MCF 10A (cell line): ENCODE measurements at regions not wholly inside any gene's neighbourhood (a gene's known extent, or its start where the extent isn't known, plus 50 kb on each side); places are given as distances from the start of the nearest gene placed in this dataset.

Experiments
- BruUV-seq: library from RNA; stranded (reverse); fragments of 400-500 nt; replicated peaks from 2 replicates; lab custom pipeline; 2021; lab: Mats Ljungman, UMichigan
- CTCF ChIA-PET: fragments of 300-600 bp; sonication (Branson Sonifier 250); formaldehyde crosslinking; extraction: SDS; loops from one replicate; lab custom pipeline; 2021; ENCODE audit warnings: antibody characterized with exemption, inconsistent platforms; lab: Yijun Ruan, JAX
- POLR2A ChIA-PET: fragments of 300-600, 350-650 bp; sonication (Branson Sonifier 250); formaldehyde crosslinking; extraction: SDS; loops from one replicate; lab custom pipeline; 2020; ENCODE audit warnings: antibody characterized with exemption, inconsistent platforms; lab: Yijun Ruan, JAX
- DNase-seq: peaks from one replicate; pipeline ENCODE4 v3.0.0-alpha.2; 2018; ENCODE audit not compliant: unreplicated experiment
- H3K27ac Mint-ChIP-seq: one replicate; pipeline ENCODE4 v1.8.0; 2022; ENCODE audit warnings: mild to moderate bottlenecking, low read depth, mixed read lengths; ENCODE audit not compliant: unreplicated experiment
- H3K27me3 Mint-ChIP-seq: one replicate; pipeline ENCODE4 v1.8.0; 2022; ENCODE audit warnings: mixed read lengths; ENCODE audit not compliant: insufficient read depth, unreplicated experiment
- H3K36me3 Mint-ChIP-seq: one replicate; pipeline ENCODE4 v1.8.0; 2022; ENCODE audit warnings: mild to moderate bottlenecking, moderate library complexity, mixed read lengths; ENCODE audit not compliant: insufficient read depth, unreplicated experiment
- H3K4me1 Mint-ChIP-seq: one replicate; pipeline ENCODE4 v1.8.0; 2022; ENCODE audit warnings: mixed read lengths; ENCODE audit not compliant: insufficient read depth, unreplicated experiment
- H3K4me3 Mint-ChIP-seq: one replicate; pipeline ENCODE4 v1.8.0; 2022; ENCODE audit warnings: mild to moderate bottlenecking, moderate library complexity, mixed read lengths; ENCODE audit not compliant: unreplicated experiment
- H3K9me3 Mint-ChIP-seq: one replicate; pipeline ENCODE4 v1.8.0; 2022; ENCODE audit warnings: mixed read lengths; ENCODE audit not compliant: unreplicated experiment
- intact Hi-C: fragments of 100-400 bp; cut with micrococcal nuclease; formaldehyde crosslinking; loops from 2 replicates; pipeline ENCODE4 v1.14.1; 2022
- TF ChIP-seq, protein P1 (sequence below): fragments of 200-600 bp; IDR thresholded peaks from one replicate; pipeline ENCODE4 v1.8.0; 2022; ENCODE audit warnings: antibody characterized with exemption, mild to moderate bottlenecking; ENCODE audit not compliant: unreplicated experiment

DNA sequence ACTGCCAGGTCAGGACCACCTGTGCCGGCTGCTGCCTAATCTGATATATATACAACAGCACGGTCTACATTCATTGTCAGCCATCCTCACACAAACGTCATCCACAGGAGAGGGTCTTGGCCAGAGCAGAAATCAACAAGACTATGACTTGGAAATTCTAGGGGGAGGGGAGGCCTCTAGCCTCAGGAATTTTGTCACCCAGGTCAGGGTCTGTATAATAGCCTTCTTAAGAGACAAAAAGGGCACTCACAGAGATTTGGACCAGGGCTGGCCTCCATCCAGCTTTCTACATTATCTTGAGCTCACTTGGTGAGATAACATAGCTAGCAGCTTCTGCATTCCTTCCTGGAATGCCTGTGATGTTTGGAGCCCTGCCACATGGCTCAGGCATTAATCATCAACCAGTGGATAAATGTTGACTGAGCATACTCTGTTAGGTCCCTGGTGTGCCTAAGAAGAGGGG, 50.4 kb upstream of the CTIF start:
- TF ChIP-seq, protein P1, sequence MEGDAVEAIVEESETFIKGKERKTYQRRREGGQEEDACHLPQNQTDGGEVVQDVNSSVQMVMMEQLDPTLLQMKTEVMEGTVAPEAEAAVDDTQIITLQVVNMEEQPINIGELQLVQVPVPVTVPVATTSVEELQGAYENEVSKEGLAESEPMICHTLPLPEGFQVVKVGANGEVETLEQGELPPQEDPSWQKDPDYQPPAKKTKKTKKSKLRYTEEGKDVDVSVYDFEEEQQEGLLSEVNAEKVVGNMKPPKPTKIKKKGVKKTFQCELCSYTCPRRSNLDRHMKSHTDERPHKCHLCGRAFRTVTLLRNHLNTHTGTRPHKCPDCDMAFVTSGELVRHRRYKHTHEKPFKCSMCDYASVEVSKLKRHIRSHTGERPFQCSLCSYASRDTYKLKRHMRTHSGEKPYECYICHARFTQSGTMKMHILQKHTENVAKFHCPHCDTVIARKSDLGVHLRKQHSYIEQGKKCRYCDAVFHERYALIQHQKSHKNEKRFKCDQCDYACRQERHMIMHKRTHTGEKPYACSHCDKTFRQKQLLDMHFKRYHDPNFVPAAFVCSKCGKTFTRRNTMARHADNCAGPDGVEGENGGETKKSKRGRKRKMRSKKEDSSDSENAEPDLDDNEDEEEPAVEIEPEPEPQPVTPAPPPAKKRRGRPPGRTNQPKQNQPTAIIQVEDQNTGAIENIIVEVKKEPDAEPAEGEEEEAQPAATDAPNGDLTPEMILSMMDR, result no peak
- BruUV-seq, result no TSS peak
- Mint-ChIP-seq H3K9me3 (no peaks in the 10 kb centered on the region), H3K27ac (peak overlapping the region; percentile 65), H3K4me1 (peaks cover 22% of the 10 kb centered on the region), H3K4me3 (no peak overlapping the region), H3K36me3 (no peaks in the 10 kb centered on the region), H3K27me3 (no peaks in the 10 kb centered on the region)
- intact Hi-C loops, result no loop called here
- DNase-seq, result peak; percentile 87
- CTCF ChIA-PET, result interaction anchor here (0.6 to 0.8 kb wide), 3 partner anchors 13 to 1330 kb away, joined by 3 to 4 read pairs (median 3); no protein-coding TSS in a partner anchor
- POLR2A ChIA-PET, result no interaction called here

GRCh38 chr18:48486754-48487153, 52.1 kb upstream of the CTIF start:
- Mint-ChIP-seq H3K27ac (no peak overlapping the region), H3K27me3 (no peaks in the 10 kb centered on the region), H3K36me3 (no peaks in the 10 kb centered on the region), H3K9me3 (no peaks in the 10 kb centered on the region), H3K4me3 (no peak overlapping the region), H3K4me1 (peaks cover 28% of the 10 kb centered on the region)
- TF ChIP-seq, protein P1, result no peak
- DNase-seq, result no peak
- POLR2A ChIA-PET, result interaction anchor here (0.7 to 0.8 kb wide), 2 partner anchors 11 to 1956 kb away, joined by 3 to 4 read pairs; no protein-coding TSS in a partner anchor
- CTCF ChIA-PET, result interaction anchor here (0.5 to 2.6 kb wide), 5 partner anchors 11 to 1516 kb away, joined by 3 to 25 read pairs (median 6); no protein-coding TSS in a partner anchor
- intact Hi-C loops, result no loop called here
- no TSS peak for BruUV-seq

GRCh38 chr18:48485828-48486405, 52.9 kb upstream of the CTIF start:
- TF ChIP-seq, protein P1, result no peak
- intact Hi-C loops, result no loop called here
- Mint-ChIP-seq H3K36me3 (no peaks in the 10 kb centered on the region), H3K4me1 (peaks cover 26% of the 10 kb centered on the region), H3K27me3 (no peaks in the 10 kb centered on the region), H3K27ac (no peak overlapping the region), H3K9me3 (no peaks in the 10 kb centered on the region), H3K4me3 (no peak overlapping the region)
- BruUV-seq, result no TSS peak
- POLR2A ChIA-PET, result interaction anchor here (0.8 kb wide), 1 partner anchor 10 kb away, joined by 3 read pairs; no protein-coding TSS in a partner anchor
- DNase-seq, result no peak
- CTCF ChIA-PET, result interaction anchor here (0.6 to 2.6 kb wide), 3 partner anchors 11 to 471 kb away, joined by 3 to 25 read pairs (median 6); no protein-coding TSS in a partner anchor

- DNase-seq, result no peak
- POLR2A ChIA-PET, result interaction anchor here (1.5 kb wide), 1 partner anchor 34 kb away, joined by 3 read pairs; no protein-coding TSS in a partner anchor
- Mint-ChIP-seq H3K4me1 (peaks cover 6% of the 10 kb centered on the region), H3K36me3 (no peaks in the 10 kb centered on the region), H3K27ac (no peak overlapping the region), H3K9me3 (peaks cover 6% of the 10 kb centered on the region), H3K4me3 (no peak overlapping the region), H3K27me3 (no peaks in the 10 kb centered on the region)
- CTCF ChIA-PET, result interaction anchor here (0.9 to 1.8 kb wide), 2 partner anchors 16 to 183 kb away, joined by 4 to 7 read pairs; no protein-coding TSS in a partner anchor
- intact Hi-C loops, result no loop called here
- TF ChIP-seq, protein P1, result no peak
- BruUV-seq, result no TSS peak
These were observed 57.7 kb upstream of the CTIF start for GRCh38 chr18:48481092-48481491.
